ENCODE measurements at regions not wholly inside any gene's neighbourhood (a gene's known extent, or its start where the extent isn't known, plus 50 kb on each side); places are given as distances from the start of the nearest gene placed in this dataset.

DNA sequence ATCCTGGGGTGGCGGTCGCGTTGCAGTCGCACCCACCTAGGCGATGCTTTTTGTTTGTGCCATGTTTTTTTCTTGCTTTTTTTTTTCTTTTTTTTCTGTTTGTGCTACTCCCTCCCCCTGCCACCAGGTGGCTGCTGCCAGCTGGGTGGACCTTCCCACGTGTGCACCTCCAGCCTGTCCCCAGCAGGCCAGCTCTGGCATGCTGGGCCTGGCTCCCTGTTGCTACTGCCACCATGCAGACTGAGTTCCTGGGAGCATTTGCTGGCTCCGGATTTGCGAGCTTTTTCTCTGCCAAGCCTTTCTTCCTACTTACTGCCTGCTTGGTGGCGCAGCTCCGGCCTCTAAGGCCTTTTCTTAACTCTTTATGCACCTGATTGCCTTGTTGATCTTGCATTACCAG lies 161.2 kb upstream of the WDFY3 start:
- TF ChIP-seq CTCF (IDR thresholded peaks at IDR 0.05) = peak in 1 of 4 experiments; percentile 28
- TF ChIP-seq POLR2AphosphoS5 (IDR thresholded peaks at IDR 0.05) = no peak
